COLO668 (cell line): ENCODE measurements at regions not wholly inside any gene's neighbourhood (a gene's known extent, or its start where the extent isn't known, plus 50 kb on each side); places are given as distances from the start of the nearest gene placed in this dataset.
"Not testable (repeated sequence)": the region's sequence is repeated elsewhere in the genome, so short reads cannot be mapped to it uniquely, and the experiment has no call there.

ENCODE experiments used
- DNase-seq: peaks from one replicate; lab custom pipeline; 2025; ENCODE audit not compliant: unreplicated experiment; lab: John Stamatoyannopoulos, UW

- DNase-seq = no peak
These were observed 681.1 kb downstream of the LTN1 start for GRCh38 chr21:28311411-28312190.

DNA sequence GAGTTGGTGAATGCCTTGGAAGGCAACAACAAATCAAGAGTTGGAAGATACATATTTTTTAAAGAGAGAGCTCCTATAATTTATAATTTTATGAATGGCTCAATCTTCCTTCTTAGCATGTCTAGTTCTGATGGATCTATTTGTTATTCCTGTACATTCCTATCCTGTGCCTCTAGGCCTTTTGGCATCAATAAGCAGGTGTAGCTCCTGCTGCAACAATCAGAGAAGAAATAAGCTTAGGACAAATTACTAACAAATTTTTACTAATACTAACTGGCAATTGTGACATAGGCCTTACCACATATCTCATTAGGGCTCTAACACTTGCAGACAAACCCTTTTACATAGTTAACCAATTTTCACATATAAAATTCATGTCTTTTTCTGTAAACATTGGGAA lies 682.0 kb downstream of the LTN1 start:
- DNase-seq = no peak

DNA sequence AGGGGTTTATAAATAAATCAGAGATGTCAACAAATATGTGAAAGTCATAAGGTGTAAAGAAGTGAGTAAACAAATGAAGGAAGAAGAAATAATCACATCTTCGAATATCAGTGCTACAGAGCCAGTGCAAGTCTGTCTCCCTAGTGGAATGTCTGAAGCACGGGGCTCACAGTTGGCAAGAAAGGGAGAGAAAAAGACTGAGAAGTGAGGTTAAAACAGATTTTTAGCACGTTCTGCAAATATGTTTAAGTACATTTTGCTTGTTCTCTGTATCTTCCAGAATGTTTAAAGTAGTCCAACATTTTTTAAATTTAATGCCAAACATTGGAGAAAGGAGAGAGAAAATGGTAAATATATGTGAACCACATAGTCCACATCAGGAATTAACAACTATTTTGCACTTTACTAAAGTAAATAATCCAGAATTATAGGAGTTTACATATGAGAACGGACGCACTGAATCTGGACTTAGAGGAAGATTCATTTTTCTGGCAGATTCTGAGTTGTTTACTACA lies 682.4 kb downstream of the LTN1 start:
- DNase-seq = no peak

DNA sequence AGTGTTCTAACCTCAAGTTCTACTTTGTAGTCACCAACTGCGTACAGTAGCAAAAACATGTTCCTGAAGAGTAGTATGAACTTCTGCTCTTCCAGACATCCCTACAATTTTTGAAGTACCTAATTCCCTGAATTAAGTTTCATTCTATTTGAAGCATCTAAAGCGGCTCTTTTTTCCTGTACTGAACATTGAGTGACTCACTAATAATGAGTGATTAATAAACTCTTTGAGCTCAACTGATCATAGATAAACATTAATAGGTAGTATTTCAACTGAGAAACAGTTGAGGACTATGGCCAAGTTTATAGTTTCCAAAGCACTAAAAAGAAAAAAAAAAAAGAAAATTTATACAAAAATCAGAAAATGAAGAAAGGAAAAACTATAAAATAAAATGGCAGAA lies 683.1 kb downstream of the LTN1 start:
- DNase-seq = no peak

DNA sequence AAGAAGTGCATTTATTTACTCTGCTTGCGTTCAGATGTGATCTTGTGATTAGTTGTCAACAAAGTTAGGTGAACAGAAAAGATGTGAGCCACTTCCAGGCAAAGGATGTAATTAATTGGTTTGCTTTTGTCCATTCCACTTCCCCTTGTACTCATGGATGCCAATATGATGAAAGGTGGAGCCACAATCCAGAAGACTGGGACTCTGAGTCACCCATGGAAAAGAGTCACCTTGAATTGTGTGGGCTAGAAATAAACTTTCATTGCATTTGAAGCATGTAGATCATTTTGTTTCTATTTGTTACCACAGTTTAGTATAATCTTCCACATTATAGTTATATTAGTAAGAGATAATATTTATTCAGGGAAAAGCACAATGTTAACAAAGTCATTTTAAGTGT lies 684.2 kb downstream of the LTN1 start:
- no peak for DNase-seq

- no peak for DNase-seq
These were observed 692.7 kb downstream of the LTN1 start for GRCh38 chr21:28299946-28300345.

DNA sequence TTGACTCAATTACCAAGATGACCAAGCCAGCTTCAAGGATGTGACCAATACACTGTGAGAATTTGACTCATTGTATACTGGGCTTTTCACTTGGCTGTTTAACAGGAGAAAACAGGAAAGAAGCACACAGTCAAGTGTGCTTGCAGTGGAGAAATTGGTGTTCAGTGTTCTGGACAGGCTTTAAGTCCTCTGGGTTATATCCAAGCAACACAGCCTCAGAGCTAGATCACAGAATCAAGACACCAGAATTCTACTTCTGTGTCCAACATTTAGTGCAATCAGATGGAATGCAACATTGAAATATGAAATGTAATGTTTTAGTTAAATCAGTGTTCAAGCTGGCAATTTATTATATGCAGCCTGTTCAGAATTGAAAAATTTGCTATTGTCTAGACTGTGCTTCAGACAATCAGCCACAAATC lies 694.4 kb downstream of the LTN1 start:
- no peak for DNase-seq

DNA sequence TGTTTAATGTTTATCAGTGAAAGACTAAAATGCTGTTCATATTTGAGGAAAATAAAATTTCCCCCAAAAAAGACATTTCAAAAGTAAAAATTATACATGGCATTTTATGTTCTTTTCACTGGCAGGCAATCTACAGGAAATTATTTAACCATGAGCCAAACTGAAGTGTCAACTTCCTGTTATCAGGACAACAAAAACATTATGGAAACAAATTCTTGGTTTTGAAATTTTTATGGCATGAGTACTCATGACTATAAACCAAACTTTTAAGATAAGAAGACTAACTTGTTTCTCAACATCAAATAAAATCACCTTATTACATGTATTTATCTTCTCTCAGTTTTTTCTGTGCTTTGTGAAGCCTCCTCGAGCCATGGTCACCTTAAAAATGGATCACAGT lies 698.6 kb downstream of the LTN1 start:
- DNase-seq = no peak

- no peak for DNase-seq
These were observed 708.8 kb downstream of the LTN1 start for GRCh38 chr21:28283641-28284490.

DNA sequence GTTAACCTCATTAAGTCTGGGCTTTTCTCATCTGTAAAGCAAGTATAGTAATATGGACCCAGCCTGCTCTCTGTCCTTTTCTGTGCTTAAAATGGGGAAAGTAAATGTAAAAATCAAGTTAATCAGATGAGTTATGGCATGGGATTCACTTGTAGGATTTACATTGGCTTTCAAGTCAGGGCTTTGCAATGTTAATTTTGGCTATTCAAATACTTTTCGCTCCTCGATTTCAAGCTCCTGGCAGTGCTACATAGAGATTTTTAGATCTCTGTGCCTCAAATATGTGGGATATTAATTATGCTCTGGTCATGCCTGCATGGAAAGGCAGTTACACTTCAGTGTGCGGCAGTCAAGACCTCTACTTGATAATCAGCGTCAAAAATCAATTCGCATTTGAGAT lies 709.8 kb downstream of the LTN1 start:
- DNase-seq = no peak

- DNase-seq = not testable (repeated sequence)
These were observed 711.3 kb downstream of the LTN1 start for GRCh38 chr21:28281357-28281756.

DNA sequence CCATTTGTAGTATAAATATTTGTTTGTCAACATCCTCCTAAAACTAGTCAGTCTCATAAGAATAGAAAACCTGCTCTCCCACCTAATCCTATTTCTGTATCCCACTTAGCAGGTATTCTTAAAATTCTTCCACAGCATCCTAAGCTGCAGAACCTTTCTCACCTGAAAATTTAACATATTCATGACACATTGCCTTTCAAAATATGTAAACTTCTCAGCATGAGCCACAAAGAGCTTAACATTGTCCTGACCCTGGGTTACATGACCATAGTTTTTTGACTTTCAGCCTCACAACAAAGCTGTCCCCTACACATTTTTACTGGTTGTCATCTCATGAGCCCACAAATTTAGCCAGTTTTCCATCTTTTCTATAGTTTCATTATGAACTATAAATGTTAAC lies 712.1 kb downstream of the LTN1 start:
- no peak for DNase-seq

DNA sequence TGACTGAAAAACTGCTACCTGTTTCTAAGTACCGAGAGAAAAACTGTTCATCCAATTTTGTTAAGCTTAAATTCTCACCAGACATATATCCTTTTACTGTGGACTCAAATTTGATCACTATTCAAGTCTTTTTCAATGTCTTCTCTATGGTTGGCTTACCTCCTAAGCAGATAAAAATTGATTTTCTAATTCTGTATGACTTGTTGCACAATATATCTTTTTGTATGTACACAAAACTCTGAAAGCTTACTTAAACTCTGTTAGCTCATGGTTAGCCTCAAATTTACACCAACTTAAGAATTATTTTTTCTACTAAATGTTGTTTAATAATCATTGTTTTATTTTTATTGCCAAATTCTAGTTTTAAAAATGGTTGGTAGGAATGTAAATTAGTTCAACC lies 715.4 kb downstream of the LTN1 start:
- no peak for DNase-seq

GRCh38 chr21:28272272-28272992 lies 720.2 kb downstream of the LTN1 start:
- no peak for DNase-seq

DNA sequence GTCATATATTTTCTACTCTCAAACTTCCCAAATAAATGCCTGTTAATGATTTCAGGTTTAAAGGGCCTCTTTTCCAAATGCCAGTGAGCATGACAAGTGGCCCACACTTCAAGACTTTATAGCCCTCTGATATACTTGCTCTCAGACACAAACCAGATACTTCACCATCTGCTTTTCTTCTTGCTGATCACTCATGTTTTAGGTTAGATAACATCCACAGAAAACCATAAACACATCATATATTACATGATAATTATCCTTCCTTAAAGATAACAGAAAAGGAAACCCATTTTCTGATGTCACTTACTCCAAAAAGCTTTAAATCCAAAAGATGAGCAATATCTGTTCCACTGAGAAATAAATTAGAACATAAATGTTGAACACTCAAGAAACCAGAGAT lies 723.5 kb downstream of the LTN1 start:
- no peak for DNase-seq

GRCh38 chr21:28268685-28269084 lies 724.0 kb downstream of the LTN1 start:
- no peak for DNase-seq

GRCh38 chr21:28267449-28267848 lies 725.2 kb downstream of the LTN1 start:
- no peak for DNase-seq

DNA sequence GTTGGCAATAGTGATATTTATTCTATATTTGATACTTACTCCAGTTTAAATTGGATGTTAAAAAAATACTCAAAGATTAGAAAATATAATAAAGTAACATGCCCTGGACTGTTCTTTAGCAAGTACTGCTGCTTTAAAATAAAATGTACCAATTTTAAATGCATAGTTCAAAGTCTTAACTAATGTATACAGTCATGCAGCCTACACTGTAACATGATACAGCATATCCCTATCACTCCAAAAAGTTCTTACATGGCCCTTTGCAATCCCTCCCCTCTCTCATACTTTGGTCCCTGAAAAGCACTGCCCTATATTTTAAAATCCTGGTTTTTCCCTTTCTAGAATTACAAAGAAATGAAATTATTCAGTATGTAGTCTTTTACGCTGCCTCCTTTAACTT lies 726.6 kb downstream of the LTN1 start:
- no peak for DNase-seq

GRCh38 chr21:28263974-28264373 lies 728.7 kb downstream of the LTN1 start:
- DNase-seq = no peak

- no peak for DNase-seq
These were observed 731.4 kb downstream of the LTN1 start for GRCh38 chr21:28261298-28261697.

- no peak for DNase-seq
These were observed 735.4 kb downstream of the LTN1 start for GRCh38 chr21:28257276-28257675.
